GM12891 (cell line): ENCODE measurements at regions not wholly inside any gene's neighbourhood (a gene's known extent, or its start where the extent isn't known, plus 50 kb on each side); places are given as distances from the start of the nearest gene placed in this dataset.

Experiments used
- PAX5 ChIP-seq: IDR thresholded peaks from 2 replicates; pipeline ENCODE4 v1.6.1; 2011; ENCODE audit warnings: low read length, moderate library complexity, mild to moderate bottlenecking; ENCODE audit not compliant: insufficient read depth, severe bottlenecking
- POLR2A ChIP-seq: IDR thresholded peaks from 2 replicates; pipeline ENCODE4 v1.6.1; 2011; ENCODE audit warnings: low read depth, low read length, control low read depth
- POLR2AphosphoS5 ChIP-seq: IDR thresholded peaks from 2 replicates; pipeline ENCODE4 v1.6.1; 2011; ENCODE audit warnings: low read depth, low read length, control low read depth
- SPI1 ChIP-seq: IDR thresholded peaks from 2 replicates; pipeline ENCODE4 v1.6.1; 2011; ENCODE audit warnings: low read depth, low read length, control low read depth
- TAF1 ChIP-seq: IDR thresholded peaks from 2 replicates; pipeline ENCODE4 v1.6.1; 2011; ENCODE audit warnings: low read depth, low read length, control low read depth

- TF ChIP-seq POLR2A (no peak), SPI1 (no peak), TAF1 (no peak), POLR2AphosphoS5 (no peak), PAX5 (no peak)
Measured at GRCh38 chr6:74964871-74965441, 240.9 kb downstream of the COL12A1 start.
